Glutamatergic neuron (in vitro differentiated cells): ENCODE measurements at regions not wholly inside any gene's neighbourhood (a gene's known extent, or its start where the extent isn't known, plus 50 kb on each side); places are given as distances from the start of the nearest gene placed in this dataset.
"Not testable (repeated sequence)": the region's sequence is repeated elsewhere in the genome, so short reads cannot be mapped to it uniquely, and the experiment has no call there.

Experiments
- DNase-seq: peaks from one replicate; pipeline ENCODE4 v3.0.0; 2022
- H3K27ac Mint-ChIP-seq: one replicate; pipeline ENCODE4 v1.8.0; 2020; ENCODE audit warnings: mild to moderate bottlenecking, mixed read lengths, inconsistent platforms; ENCODE audit not compliant: unreplicated experiment
- H3K27me3 Mint-ChIP-seq: one replicate; pipeline ENCODE4 v1.8.0; 2020; ENCODE audit warnings: mild to moderate bottlenecking, moderate library complexity, mixed read lengths, inconsistent platforms; ENCODE audit not compliant: unreplicated experiment
- H3K36me3 Mint-ChIP-seq: one replicate; pipeline ENCODE4 v1.8.0; 2020; ENCODE audit warnings: mild to moderate bottlenecking, mixed read lengths, inconsistent platforms; ENCODE audit not compliant: unreplicated experiment
- H3K4me1 Mint-ChIP-seq: one replicate; pipeline ENCODE4 v1.8.0; 2020; ENCODE audit warnings: mild to moderate bottlenecking, low read depth, mixed read lengths, inconsistent platforms; ENCODE audit not compliant: unreplicated experiment
- H3K4me3 Mint-ChIP-seq: one replicate; pipeline ENCODE4 v1.8.0; 2020; ENCODE audit warnings: mild to moderate bottlenecking, mixed read lengths, inconsistent platforms; ENCODE audit not compliant: unreplicated experiment
- H3K9me3 Mint-ChIP-seq: one replicate; pipeline ENCODE4 v1.8.0; 2020; ENCODE audit warnings: mild to moderate bottlenecking, moderate library complexity, mixed read lengths, inconsistent platforms; ENCODE audit not compliant: unreplicated experiment
- TF ChIP-seq, protein P1 (sequence below): fragments of 200-600 bp; sonication (generic); IDR thresholded peaks from one replicate; pipeline ENCODE4 v1.5.0; 2021; ENCODE audit not compliant: partially characterized antibody, unreplicated experiment

GRCh38 chr10:81733542-81733941, 141.5 kb upstream of the NRG3 start:
- Mint-ChIP-seq H3K4me3 (no peak overlapping the region), H3K27me3 (peaks cover 2% of the 10 kb centered on the region), H3K4me1 (no peaks in the 10 kb centered on the region), H3K9me3 (peaks cover 2% of the 10 kb centered on the region), H3K27ac (no peak overlapping the region), H3K36me3 (no peaks in the 10 kb centered on the region)
- DNase-seq = no peak
- TF ChIP-seq, protein P1, sequence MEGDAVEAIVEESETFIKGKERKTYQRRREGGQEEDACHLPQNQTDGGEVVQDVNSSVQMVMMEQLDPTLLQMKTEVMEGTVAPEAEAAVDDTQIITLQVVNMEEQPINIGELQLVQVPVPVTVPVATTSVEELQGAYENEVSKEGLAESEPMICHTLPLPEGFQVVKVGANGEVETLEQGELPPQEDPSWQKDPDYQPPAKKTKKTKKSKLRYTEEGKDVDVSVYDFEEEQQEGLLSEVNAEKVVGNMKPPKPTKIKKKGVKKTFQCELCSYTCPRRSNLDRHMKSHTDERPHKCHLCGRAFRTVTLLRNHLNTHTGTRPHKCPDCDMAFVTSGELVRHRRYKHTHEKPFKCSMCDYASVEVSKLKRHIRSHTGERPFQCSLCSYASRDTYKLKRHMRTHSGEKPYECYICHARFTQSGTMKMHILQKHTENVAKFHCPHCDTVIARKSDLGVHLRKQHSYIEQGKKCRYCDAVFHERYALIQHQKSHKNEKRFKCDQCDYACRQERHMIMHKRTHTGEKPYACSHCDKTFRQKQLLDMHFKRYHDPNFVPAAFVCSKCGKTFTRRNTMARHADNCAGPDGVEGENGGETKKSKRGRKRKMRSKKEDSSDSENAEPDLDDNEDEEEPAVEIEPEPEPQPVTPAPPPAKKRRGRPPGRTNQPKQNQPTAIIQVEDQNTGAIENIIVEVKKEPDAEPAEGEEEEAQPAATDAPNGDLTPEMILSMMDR = no peak

DNA sequence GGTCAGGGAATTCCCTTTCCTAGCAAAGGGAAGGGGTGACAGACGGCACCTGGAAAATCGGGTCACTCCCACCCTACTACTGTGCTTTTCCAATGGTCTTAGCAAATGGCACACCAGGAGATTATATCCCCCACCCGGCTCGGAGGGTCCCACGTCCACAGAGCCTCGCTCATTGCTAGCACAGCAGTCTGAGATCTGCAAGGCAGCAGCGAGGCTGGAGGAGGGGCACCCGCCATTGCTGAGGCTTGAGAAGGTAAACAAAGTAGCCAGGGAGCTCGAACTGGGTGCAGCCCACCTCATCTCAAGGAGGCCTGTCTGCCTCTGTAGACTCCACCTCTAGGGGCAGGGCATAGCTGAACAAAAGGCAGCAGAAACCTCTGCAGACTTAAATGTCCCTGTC, 139.8 kb upstream of the NRG3 start:
- H3K36me3 Mint-ChIP-seq = not testable (repeated sequence)

DNA sequence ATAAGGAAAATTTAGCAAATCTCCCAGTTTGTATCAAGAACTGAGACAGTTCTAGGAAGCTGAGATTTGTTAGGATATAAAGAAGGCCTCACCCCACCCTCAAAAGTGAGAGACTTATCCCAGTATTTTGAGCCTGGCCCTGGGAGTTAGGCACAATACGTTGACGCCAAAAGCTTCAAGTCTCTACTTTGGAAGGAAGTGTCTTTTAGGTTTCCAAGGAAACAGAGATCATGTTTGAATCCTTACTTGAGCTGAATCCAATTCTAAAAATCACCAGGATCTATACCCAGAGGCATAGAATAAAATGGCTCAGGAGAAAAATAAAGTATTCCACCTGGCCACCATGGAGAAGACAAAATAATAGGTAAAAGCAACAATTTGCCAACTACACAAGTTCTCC, 115.9 kb upstream of the NRG3 start:
- no peak overlapping the region for H3K4me3 Mint-ChIP-seq
- no peak for DNase-seq
- H3K9me3 Mint-ChIP-seq = no peaks in the 10 kb centered on the region
- no peaks in the 10 kb centered on the region for H3K36me3 Mint-ChIP-seq
- no peaks in the 10 kb centered on the region for H3K4me1 Mint-ChIP-seq
- no peaks in the 10 kb centered on the region for H3K27me3 Mint-ChIP-seq
- H3K27ac Mint-ChIP-seq = no peak overlapping the region
- TF ChIP-seq, protein P1 = no peak

More for the DNA sequence above, 139.8 kb upstream of the NRG3 start:
- H3K4me1 Mint-ChIP-seq, H3K9me3 Mint-ChIP-seq, H3K27me3 Mint-ChIP-seq, H3K27ac Mint-ChIP-seq, DNase-seq, H3K4me3 Mint-ChIP-seq: not testable (repeated sequence)

DNA sequence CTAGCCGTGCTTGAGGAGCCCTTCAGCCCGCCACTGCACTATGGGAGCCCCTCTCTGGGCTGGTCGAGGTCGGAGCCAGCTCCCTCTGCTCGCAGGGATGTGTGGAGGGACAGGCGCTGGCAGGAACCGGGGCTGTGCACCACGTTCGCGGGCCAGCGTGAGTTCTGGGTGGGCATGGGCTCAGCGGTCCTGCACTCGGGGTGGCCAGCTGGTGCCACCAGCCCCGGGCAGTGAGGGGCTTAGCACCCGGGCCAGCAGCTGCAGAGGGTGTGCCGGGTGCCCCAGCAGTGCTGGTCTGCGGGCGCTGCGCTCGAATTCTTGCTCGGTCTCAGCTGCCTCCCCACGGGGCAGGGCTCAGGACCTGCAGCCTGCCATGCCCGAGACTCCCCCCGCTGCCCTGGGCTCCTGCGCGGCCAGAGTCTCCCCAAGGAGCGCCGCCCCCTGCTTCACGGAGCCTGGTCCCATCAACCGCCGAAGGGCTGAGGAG, 90.8 kb upstream of the NRG3 start:
- H3K9me3 Mint-ChIP-seq = no peaks in the 10 kb centered on the region
- DNase-seq = no peak
- H3K27me3 Mint-ChIP-seq = peaks cover 3% of the 10 kb centered on the region
- H3K4me3 Mint-ChIP-seq = no peak overlapping the region
- no peaks in the 10 kb centered on the region for H3K4me1 Mint-ChIP-seq
- peaks cover 6% of the 10 kb centered on the region for H3K36me3 Mint-ChIP-seq
- H3K27ac Mint-ChIP-seq = no peak overlapping the region
- TF ChIP-seq, protein P1 = no peak

- DNase-seq = no peak
- Mint-ChIP-seq H3K4me3 (no peak overlapping the region), H3K36me3 (no peaks in the 10 kb centered on the region), H3K27ac (no peak overlapping the region), H3K27me3 (no peaks in the 10 kb centered on the region), H3K4me1 (no peaks in the 10 kb centered on the region), H3K9me3 (no peaks in the 10 kb centered on the region)
- TF ChIP-seq, protein P1 = no peak
Measured at GRCh38 chr10:81792729-81793128, 82.3 kb upstream of the NRG3 start.

DNA sequence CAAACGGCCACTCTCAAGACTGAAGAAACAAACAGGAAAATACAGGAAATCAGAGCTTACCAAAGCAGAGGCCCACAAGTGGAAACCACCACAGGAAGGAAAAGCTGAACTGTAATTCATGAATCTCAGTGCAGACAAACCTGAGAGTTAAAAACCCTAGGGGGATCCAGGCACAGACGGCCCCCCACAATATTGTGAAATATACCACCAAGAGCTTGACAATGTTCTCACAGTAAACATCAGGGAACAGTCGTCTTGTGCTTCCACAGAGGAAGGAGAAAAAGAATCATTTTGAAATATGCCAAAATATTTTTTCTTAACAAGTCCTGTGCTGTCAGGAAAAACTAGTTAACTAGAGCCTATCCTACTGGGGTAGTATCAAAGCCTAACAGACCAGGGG, 68.2 kb upstream of the NRG3 start:
- no peak overlapping the region for H3K4me3 Mint-ChIP-seq
- no peaks in the 10 kb centered on the region for H3K4me1 Mint-ChIP-seq
- H3K27ac Mint-ChIP-seq = no peak overlapping the region
- peaks cover 11% of the 10 kb centered on the region for H3K36me3 Mint-ChIP-seq
- TF ChIP-seq, protein P1 = no peak
- no peak for DNase-seq
- H3K9me3 Mint-ChIP-seq = peaks cover 3% of the 10 kb centered on the region
- no peaks in the 10 kb centered on the region for H3K27me3 Mint-ChIP-seq
